MM.1S (cell line): ENCODE measurements at regions not wholly inside any gene's neighbourhood (a gene's known extent, or its start where the extent isn't known, plus 50 kb on each side); places are given as distances from the start of the nearest gene placed in this dataset.

Source experiments
- DNase-seq: peaks from one replicate; pipeline ENCODE4 v3.0.0-alpha.2; 2015
- H2AFZ ChIP-seq: fragments of 300-600 bp; sonication (generic); 2 replicates; pipeline ENCODE4 v1.6.0; 2016; ENCODE audit warnings: antibody characterized with exemption, low read length
- H3F3A ChIP-seq: fragments of 300-600 bp; sonication (generic); 2 replicates; pipeline ENCODE4 v1.6.1; 2016; ENCODE audit warnings: mild to moderate bottlenecking, antibody characterized with exemption, low read length, moderate library complexity, mixed read lengths; ENCODE audit not compliant: insufficient read depth
- H3K27ac ChIP-seq: fragments of 300-600 bp; sonication (generic); 2 replicates; pipeline ENCODE4 v1.5.1; 2016; ENCODE audit warnings: mild to moderate bottlenecking, low read length
- H3K27me3 ChIP-seq: fragments of 300-600 bp; sonication (generic); replicated peaks from 2 replicates; pipeline ENCODE4 v1.6.0; 2016; ENCODE audit warnings: low read length; ENCODE audit not compliant: insufficient read depth
- H3K36me3 ChIP-seq: fragments of 300-600 bp; sonication (generic); replicated peaks from 2 replicates; pipeline ENCODE4 v1.6.1; 2016; ENCODE audit warnings: mild to moderate bottlenecking, low read length, mixed read lengths; ENCODE audit not compliant: insufficient read depth
- H3K4me1 ChIP-seq: fragments of 300-600 bp; sonication (generic); 2 replicates; pipeline ENCODE4 v1.6.1; 2016; ENCODE audit warnings: low read length, mixed read lengths
- H3K4me2 ChIP-seq: fragments of 300-600 bp; sonication (generic); 2 replicates; pipeline ENCODE4 v1.6.0; 2016; ENCODE audit warnings: low read depth, low read length
- H3K4me3 ChIP-seq: fragments of 300-600 bp; sonication (generic); 2 replicates; pipeline ENCODE4 v1.5.1; 2016; ENCODE audit warnings: low read length, mixed read lengths
- H3K79me2 ChIP-seq: fragments of 300-600 bp; sonication (generic); 2 replicates; pipeline ENCODE4 v1.6.1; 2016; ENCODE audit warnings: mixed run types, low read length, mixed read lengths
- H3K9ac ChIP-seq: fragments of 300-600 bp; sonication (generic); 2 replicates; pipeline ENCODE4 v1.6.1; 2016; ENCODE audit warnings: low read length, mixed read lengths
- H3K9me2 ChIP-seq: fragments of 300-600 bp; sonication (generic); replicated peaks from 2 replicates; pipeline ENCODE4 v1.6.1; 2016; ENCODE audit warnings: mild to moderate bottlenecking, low read length, mixed read lengths; ENCODE audit not compliant: insufficient read depth
- H3K9me3 ChIP-seq: fragments of 300-600 bp; sonication (generic); replicated peaks from 2 replicates; pipeline ENCODE4 v1.6.1; 2016; ENCODE audit warnings: mild to moderate bottlenecking, low read length, mixed read lengths; ENCODE audit not compliant: insufficient read depth
- H4K20me1 ChIP-seq: fragments of 300-600 bp; sonication (generic); 2 replicates; pipeline ENCODE4 v1.6.1; 2016; ENCODE audit warnings: mild to moderate bottlenecking, low read length, moderate library complexity, mixed read lengths; ENCODE audit not compliant: insufficient read depth
- CTCF ChIP-seq: fragments of 300-600 bp; sonication (generic); IDR thresholded peaks from 2 replicates; pipeline ENCODE4 v1.5.1; 2016; ENCODE audit warnings: antibody characterized with exemption, low read length, mixed read lengths
- EZH2 ChIP-seq: fragments of 300-600 bp; sonication (generic); optimal IDR thresholded peaks from 2 replicates; pipeline ENCODE3; 2017; ENCODE audit warnings: low read depth, mild to moderate bottlenecking, antibody characterized with exemption, low read length, mixed read lengths
- EZH2phosphoT487 ChIP-seq: fragments of 300-600 bp; sonication (generic); IDR thresholded peaks from 2 replicates; pipeline ENCODE4 v1.6.1; 2018; ENCODE audit warnings: antibody characterized with exemption, low read length

GRCh38 chr2:18132697-18133096, 254.2 kb downstream of the KCNS3 start:
- no peak overlapping the region for H2AFZ ChIP-seq
- no peaks in the 10 kb centered on the region for H3K27me3 ChIP-seq
- no peak overlapping the region for H3K9ac ChIP-seq
- H3K9me3 ChIP-seq, result no peaks in the 10 kb centered on the region
- H4K20me1 ChIP-seq, result no peaks in the 10 kb centered on the region
- H3K4me1 ChIP-seq, result peaks cover 18% of the 10 kb centered on the region
- no peaks in the 10 kb centered on the region for H3K9me2 ChIP-seq
- H3K4me3 ChIP-seq, result no peak overlapping the region
- peak overlapping the region; percentile 37; the same call in 1 of the 2 replicates for H3K27ac ChIP-seq
- no peaks in the 10 kb centered on the region for H3K79me2 ChIP-seq
- no peaks in the 10 kb centered on the region for H3K36me3 ChIP-seq
- peak overlapping the region; percentile 32; the same call in 1 of the 2 replicates for H3K4me2 ChIP-seq
- TF ChIP-seq EZH2phosphoT487, result no peak
- TF ChIP-seq EZH2, result no peak
- no peak for TF ChIP-seq CTCF
- H3F3A ChIP-seq, result peaks cover 8% of the 10 kb centered on the region
- peak; percentile 83 for DNase-seq

- no peak overlapping the region for H3K9ac ChIP-seq
- H2AFZ ChIP-seq, result no peak overlapping the region
- H4K20me1 ChIP-seq, result no peaks in the 10 kb centered on the region
- H3K4me3 ChIP-seq, result no peak overlapping the region
- no peaks in the 10 kb centered on the region for H3K9me3 ChIP-seq
- H3K4me1 ChIP-seq, result peaks cover 18% of the 10 kb centered on the region
- no peak overlapping the region for H3K4me2 ChIP-seq
- TF ChIP-seq EZH2, result no peak
- no peak for TF ChIP-seq EZH2phosphoT487
- TF ChIP-seq CTCF, result no peak
- no peaks in the 10 kb centered on the region for H3K27me3 ChIP-seq
- no peak overlapping the region for H3K27ac ChIP-seq
- H3K79me2 ChIP-seq, result no peaks in the 10 kb centered on the region
- H3K9me2 ChIP-seq, result no peaks in the 10 kb centered on the region
- peaks cover 8% of the 10 kb centered on the region for H3F3A ChIP-seq
- H3K36me3 ChIP-seq, result no peaks in the 10 kb centered on the region
- DNase-seq, result no peak
These were observed 253.3 kb downstream of the KCNS3 start for GRCh38 chr2:18131761-18132160.

- Histone ChIP-seq H3K4me3 (no peak overlapping the region), H2AFZ (no peak overlapping the region), H3K27me3 (no peaks in the 10 kb centered on the region), H3K9me2 (no peaks in the 10 kb centered on the region), H3K36me3 (no peaks in the 10 kb centered on the region), H4K20me1 (no peaks in the 10 kb centered on the region), H3K9me3 (no peaks in the 10 kb centered on the region), H3F3A (peaks cover 8% of the 10 kb centered on the region), H3K4me2 (no peak overlapping the region), H3K4me1 (peaks cover 18% of the 10 kb centered on the region), H3K79me2 (no peaks in the 10 kb centered on the region), H3K27ac (no peak overlapping the region), H3K9ac (no peak overlapping the region)
- TF ChIP-seq CTCF (no peak), EZH2 (no peak), EZH2phosphoT487 (no peak)
- DNase-seq, result no peak
These were observed 250.9 kb downstream of the KCNS3 start for GRCh38 chr2:18129348-18129747.
